HepG2 (cell line): ENCODE measurements at regions not wholly inside any gene's neighbourhood (a gene's known extent, or its start where the extent isn't known, plus 50 kb on each side); places are given as distances from the start of the nearest gene placed in this dataset.

ENCODE experiments used
- XRCC5 ChIP-seq: fragments of 200-400 bp; formaldehyde crosslinking; optimal IDR thresholded peaks from 2 replicates; pipeline ENCODE3; 2017; ENCODE audit warnings: mild to moderate bottlenecking, low read length
- ZBTB1 ChIP-seq: sonication (generic); formaldehyde crosslinking; IDR thresholded peaks from 2 replicates; pipeline ENCODE4 v1.4.0; 2020; ENCODE audit warnings: missing genetic modification reagents, borderline replicate concordance
- ZMYM3 ChIP-seq: sonication (generic); formaldehyde crosslinking; IDR thresholded peaks from 2 replicates; pipeline ENCODE4 v1.5.1; 2020; ENCODE audit warnings: mild to moderate bottlenecking, missing genetic modification reagents
- ZNF121 ChIP-seq: sonication (generic); formaldehyde crosslinking; IDR thresholded peaks from 2 replicates; pipeline ENCODE4 v1.5.0; 2020; ENCODE audit warnings: mild to moderate bottlenecking, missing genetic modification reagents
- ZNF253 ChIP-seq: sonication (generic); formaldehyde crosslinking; IDR thresholded peaks from 2 replicates; pipeline ENCODE4 v1.8.0; 2022; ENCODE audit warnings: mild to moderate bottlenecking, missing genetic modification reagents, borderline replicate concordance
- ZNF609 ChIP-seq: sonication (generic); formaldehyde crosslinking; IDR thresholded peaks from 2 replicates; pipeline ENCODE4 v1.4.0; 2020; ENCODE audit warnings: mild to moderate bottlenecking, missing genetic modification reagents, borderline replicate concordance
- ZNF644 ChIP-seq: IDR thresholded peaks from 2 replicates; pipeline ENCODE4 v1.6.1; 2016; ENCODE audit warnings: low read depth
- ZNF660 ChIP-seq: sonication (generic); formaldehyde crosslinking; IDR thresholded peaks from 2 replicates; pipeline ENCODE4 v1.5.1; 2020; ENCODE audit warnings: mild to moderate bottlenecking, low read depth, missing genetic modification reagents, borderline replicate concordance
- ZNF737 ChIP-seq: sonication (generic); formaldehyde crosslinking; IDR thresholded peaks from 2 replicates; pipeline ENCODE4 v1.5.0; 2020; ENCODE audit warnings: missing genetic modification reagents, mild to moderate bottlenecking, borderline replicate concordance
- TF ChIP-seq, protein P1 (sequence below), 2 experiments: sonication (generic) in 1 of 2; formaldehyde crosslinking in 1 of 2; IDR thresholded peaks; 2 replicates each; pipeline versions ENCODE4 v1.6.1 to v1.9.0; 2014 to 2022; ENCODE audit warnings: antibody characterized with exemption in 1 of 2, borderline replicate concordance in 1 of 2, inconsistent platforms in 1 of 2, low read depth in 1 of 2, missing genetic modification reagents in 1 of 2

DNA sequence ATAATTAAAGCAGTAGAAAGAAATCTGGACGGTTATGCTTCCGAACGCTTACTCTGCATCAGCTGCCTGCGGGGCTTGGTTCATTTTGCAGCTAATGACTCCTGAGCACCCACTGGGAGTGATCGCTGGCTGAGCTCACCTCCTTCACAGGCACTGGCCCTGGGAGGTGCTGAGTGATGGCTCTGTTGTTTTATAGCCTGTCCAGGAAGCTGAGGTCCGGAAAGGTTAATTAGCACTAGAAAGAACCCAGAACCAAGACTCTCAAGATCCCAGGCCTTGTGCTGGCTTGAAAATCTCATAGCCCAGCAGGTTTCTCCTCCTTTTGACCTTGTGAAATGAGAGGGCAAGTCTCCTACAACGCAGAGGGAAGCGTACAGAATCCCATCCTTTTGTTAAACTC, 226.2 kb downstream of the AJAP1 start (continued):
- TF ChIP-seq, protein P1, sequence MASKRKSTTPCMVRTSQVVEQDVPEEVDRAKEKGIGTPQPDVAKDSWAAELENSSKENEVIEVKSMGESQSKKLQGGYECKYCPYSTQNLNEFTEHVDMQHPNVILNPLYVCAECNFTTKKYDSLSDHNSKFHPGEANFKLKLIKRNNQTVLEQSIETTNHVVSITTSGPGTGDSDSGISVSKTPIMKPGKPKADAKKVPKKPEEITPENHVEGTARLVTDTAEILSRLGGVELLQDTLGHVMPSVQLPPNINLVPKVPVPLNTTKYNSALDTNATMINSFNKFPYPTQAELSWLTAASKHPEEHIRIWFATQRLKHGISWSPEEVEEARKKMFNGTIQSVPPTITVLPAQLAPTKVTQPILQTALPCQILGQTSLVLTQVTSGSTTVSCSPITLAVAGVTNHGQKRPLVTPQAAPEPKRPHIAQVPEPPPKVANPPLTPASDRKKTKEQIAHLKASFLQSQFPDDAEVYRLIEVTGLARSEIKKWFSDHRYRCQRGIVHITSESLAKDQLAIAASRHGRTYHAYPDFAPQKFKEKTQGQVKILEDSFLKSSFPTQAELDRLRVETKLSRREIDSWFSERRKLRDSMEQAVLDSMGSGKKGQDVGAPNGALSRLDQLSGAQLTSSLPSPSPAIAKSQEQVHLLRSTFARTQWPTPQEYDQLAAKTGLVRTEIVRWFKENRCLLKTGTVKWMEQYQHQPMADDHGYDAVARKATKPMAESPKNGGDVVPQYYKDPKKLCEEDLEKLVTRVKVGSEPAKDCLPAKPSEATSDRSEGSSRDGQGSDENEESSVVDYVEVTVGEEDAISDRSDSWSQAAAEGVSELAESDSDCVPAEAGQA (IDR thresholded peaks at IDR 0.05; ENCODE audit: low read depth) = no peak
- TF ChIP-seq, protein P1 (CRISPR knock-in tag; IDR thresholded peaks at IDR 0.05; ENCODE audit: borderline replicate concordance) = no peak
- TF ChIP-seq ZNF253 (CRISPR knock-in tag) (no peak), ZMYM3 (CRISPR knock-in tag) (no peak), ZNF121 (no peak), XRCC5 (no peak), ZNF644 (CRISPR knock-in tag) (no peak), ZBTB1 (CRISPR knock-in tag) (no peak), ZNF660 (no peak), ZNF609 (CRISPR knock-in tag) (no peak), ZNF737 (no peak)
